Astrocyte (in vitro differentiated cells and primary cell): ENCODE measurements at regions not wholly inside any gene's neighbourhood (a gene's known extent, or its start where the extent isn't known, plus 50 kb on each side); places are given as distances from the start of the nearest gene placed in this dataset.
A peak's percentile ranks its signal among the peaks of the same experiment; 100 is the strongest.

Source experiments
- DNase-seq: peaks from one replicate; pipeline ENCODE4 v3.0.0-alpha.2; 2010; ENCODE audit warnings: low read depth
- FAIRE-seq: peaks from 2 replicates; lab custom pipeline; 2011; peaks lifted over from hg19 to GRCh38; lab: Jason Lieb, UNC
- H2AFZ ChIP-seq: 2 replicates; pipeline ENCODE4 v1.6.0; 2012; ENCODE audit warnings: low read depth, low read length, inconsistent platforms
- H3K27ac ChIP-seq: 2 replicates; pipeline ENCODE4 v1.5.1; 2011; ENCODE audit warnings: low read depth, low read length, inconsistent platforms
- H3K27me3 ChIP-seq: 2 replicates; pipeline ENCODE4 v1.6.0; 2011; ENCODE audit warnings: low read length, inconsistent platforms; ENCODE audit not compliant: insufficient read depth
- H3K36me3 ChIP-seq: 2 replicates; pipeline ENCODE4 v1.5.1; 2011; ENCODE audit warnings: low read length, inconsistent platforms; ENCODE audit not compliant: insufficient read depth
- H3K4me1 ChIP-seq: 2 replicates; pipeline ENCODE4 v1.5.1; 2011; ENCODE audit warnings: low read length, inconsistent platforms; ENCODE audit not compliant: insufficient read depth
- H3K4me2 ChIP-seq: 2 replicates; pipeline ENCODE4 v1.6.0; 2012; ENCODE audit warnings: low read length, inconsistent platforms
- H3K4me3 ChIP-seq: 2 replicates; pipeline ENCODE4 v1.5.1; 2011; ENCODE audit warnings: low read depth, mild to moderate bottlenecking, low read length, inconsistent platforms; ENCODE audit not compliant: insufficient read depth
- H3K79me2 ChIP-seq: 2 replicates; pipeline ENCODE4 v1.6.0; 2012; ENCODE audit warnings: mild to moderate bottlenecking, low read length, inconsistent platforms; ENCODE audit not compliant: insufficient read depth
- H3K9ac ChIP-seq: 2 replicates; pipeline ENCODE4 v1.6.0; 2012; ENCODE audit warnings: mild to moderate bottlenecking, low read length, inconsistent platforms
- H3K9me3 ChIP-seq: 2 replicates; pipeline ENCODE4 v1.5.1; 2012; ENCODE audit warnings: low read depth, mild to moderate bottlenecking, low read length, inconsistent platforms; ENCODE audit not compliant: insufficient read depth
- H4K20me1 ChIP-seq: 2 replicates; pipeline ENCODE4 v1.6.0; 2012; ENCODE audit warnings: low read length, inconsistent platforms; ENCODE audit not compliant: insufficient read depth
- H3K27ac Mint-ChIP-seq: one replicate; pipeline ENCODE4 v1.8.0; 2021; ENCODE audit warnings: mild to moderate bottlenecking, mixed read lengths; ENCODE audit not compliant: unreplicated experiment
- H3K27me3 Mint-ChIP-seq: one replicate; pipeline ENCODE4 v1.8.0; 2021; ENCODE audit warnings: low read depth, mixed read lengths; ENCODE audit not compliant: unreplicated experiment
- H3K36me3 Mint-ChIP-seq: one replicate; pipeline ENCODE4 v1.8.0; 2021; ENCODE audit warnings: low read depth, mixed read lengths; ENCODE audit not compliant: unreplicated experiment
- H3K4me1 Mint-ChIP-seq: one replicate; pipeline ENCODE4 v1.8.0; 2021; ENCODE audit warnings: low read depth, mixed read lengths; ENCODE audit not compliant: unreplicated experiment
- H3K4me3 Mint-ChIP-seq: one replicate; pipeline ENCODE4 v1.8.0; 2021; ENCODE audit warnings: mild to moderate bottlenecking, moderate library complexity, mixed read lengths; ENCODE audit not compliant: unreplicated experiment
- H3K9me3 Mint-ChIP-seq: one replicate; pipeline ENCODE4 v1.8.0; 2021; ENCODE audit warnings: mild to moderate bottlenecking, mixed read lengths; ENCODE audit not compliant: unreplicated experiment
- EZH2 ChIP-seq: IDR thresholded peaks from 2 replicates; pipeline ENCODE4 v1.6.1; 2012; ENCODE audit warnings: mild to moderate bottlenecking, low read length, inconsistent platforms; ENCODE audit not compliant: insufficient read depth
- TF ChIP-seq, protein P1 (sequence below): IDR thresholded peaks from 2 replicates; pipeline ENCODE4 v1.5.1; 2011; ENCODE audit warnings: low read depth, mild to moderate bottlenecking, inconsistent platforms, low read length, moderate library complexity; ENCODE audit not compliant: insufficient read depth

DNA sequence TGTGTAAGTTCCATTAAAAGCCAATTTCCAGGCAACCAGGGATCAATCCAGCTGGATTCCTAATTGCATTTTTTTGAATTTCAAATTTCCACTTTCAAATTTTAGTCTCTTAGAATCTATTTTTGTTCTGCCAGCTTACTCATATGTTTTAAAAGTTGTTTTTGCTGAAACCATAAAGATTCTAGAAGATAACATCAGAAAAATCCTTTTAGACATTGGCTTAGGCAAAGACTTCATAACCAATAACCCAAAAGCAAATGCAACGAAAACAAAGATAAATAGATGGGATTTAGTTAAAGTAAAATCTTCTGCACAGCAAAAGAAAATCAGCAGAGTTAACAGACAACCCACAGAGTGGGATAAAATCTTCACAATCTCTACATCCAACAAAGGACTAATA is 253.3 kb downstream of the AEBP2 start:
- Mint-ChIP-seq H3K9me3 (peaks cover 2% of the 10 kb centered on the region), H3K36me3 (no peaks in the 10 kb centered on the region), H3K4me3 (no peak overlapping the region), H3K27ac (no peak overlapping the region), H3K27me3 (no peaks in the 10 kb centered on the region), H3K4me1 (peaks cover 15% of the 10 kb centered on the region)
- H3K27me3 ChIP-seq: no peaks in the 10 kb centered on the region
- no peak overlapping the region for H3K9ac ChIP-seq
- FAIRE-seq (no peak), DNase-seq (no peak)
- H3K4me3 ChIP-seq: no peak overlapping the region
- TF ChIP-seq, protein P1, sequence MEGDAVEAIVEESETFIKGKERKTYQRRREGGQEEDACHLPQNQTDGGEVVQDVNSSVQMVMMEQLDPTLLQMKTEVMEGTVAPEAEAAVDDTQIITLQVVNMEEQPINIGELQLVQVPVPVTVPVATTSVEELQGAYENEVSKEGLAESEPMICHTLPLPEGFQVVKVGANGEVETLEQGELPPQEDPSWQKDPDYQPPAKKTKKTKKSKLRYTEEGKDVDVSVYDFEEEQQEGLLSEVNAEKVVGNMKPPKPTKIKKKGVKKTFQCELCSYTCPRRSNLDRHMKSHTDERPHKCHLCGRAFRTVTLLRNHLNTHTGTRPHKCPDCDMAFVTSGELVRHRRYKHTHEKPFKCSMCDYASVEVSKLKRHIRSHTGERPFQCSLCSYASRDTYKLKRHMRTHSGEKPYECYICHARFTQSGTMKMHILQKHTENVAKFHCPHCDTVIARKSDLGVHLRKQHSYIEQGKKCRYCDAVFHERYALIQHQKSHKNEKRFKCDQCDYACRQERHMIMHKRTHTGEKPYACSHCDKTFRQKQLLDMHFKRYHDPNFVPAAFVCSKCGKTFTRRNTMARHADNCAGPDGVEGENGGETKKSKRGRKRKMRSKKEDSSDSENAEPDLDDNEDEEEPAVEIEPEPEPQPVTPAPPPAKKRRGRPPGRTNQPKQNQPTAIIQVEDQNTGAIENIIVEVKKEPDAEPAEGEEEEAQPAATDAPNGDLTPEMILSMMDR: no peak
- TF ChIP-seq EZH2: no peak
- no peak overlapping the region for H3K27ac ChIP-seq
- H3K36me3 ChIP-seq: no peaks in the 10 kb centered on the region
- H3K4me1 ChIP-seq: no peaks in the 10 kb centered on the region
- no peak overlapping the region for H3K4me2 ChIP-seq
- no peaks in the 10 kb centered on the region for H3K79me2 ChIP-seq
- H3K9me3 ChIP-seq: no peaks in the 10 kb centered on the region
- H2AFZ ChIP-seq: no peak overlapping the region
- no peaks in the 10 kb centered on the region for H4K20me1 ChIP-seq

DNA sequence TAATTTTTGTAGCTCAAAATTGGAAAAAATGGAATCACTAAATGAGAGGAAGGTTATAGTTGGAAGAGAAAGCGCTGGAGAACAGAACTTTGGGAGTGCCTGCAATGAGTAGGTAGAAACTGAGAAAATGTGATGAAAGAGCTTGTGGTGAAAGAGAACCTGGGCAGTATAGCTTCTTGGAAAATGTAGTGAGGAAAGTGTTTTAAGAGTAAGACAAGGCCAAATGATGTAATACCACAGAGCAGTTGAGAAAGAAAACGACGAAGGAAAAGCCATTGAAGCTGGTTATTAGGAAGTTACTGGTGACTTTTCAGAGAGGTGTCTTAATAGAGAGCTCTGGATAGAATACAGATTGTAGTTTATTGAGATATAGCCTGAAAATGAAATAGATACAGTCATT is 255.3 kb downstream of the AEBP2 start:
- H3K27me3 Mint-ChIP-seq: no peaks in the 10 kb centered on the region
- H3K27ac Mint-ChIP-seq: peak overlapping the region; percentile 4
- H3K9me3 ChIP-seq: no peaks in the 10 kb centered on the region
- no peaks in the 10 kb centered on the region for H4K20me1 ChIP-seq
- H3K36me3 ChIP-seq: no peaks in the 10 kb centered on the region
- H2AFZ ChIP-seq: no peak overlapping the region
- peaks cover 2% of the 10 kb centered on the region for H3K36me3 Mint-ChIP-seq
- TF ChIP-seq, protein P1: no peak
- no peak overlapping the region for H3K27ac ChIP-seq
- H3K27me3 ChIP-seq: no peaks in the 10 kb centered on the region
- no peaks in the 10 kb centered on the region for H3K79me2 ChIP-seq
- H3K4me3 Mint-ChIP-seq: no peak overlapping the region
- DNase-seq (peak; percentile 20), FAIRE-seq (no peak)
- H3K4me3 ChIP-seq: no peak overlapping the region
- H3K4me2 ChIP-seq: no peak overlapping the region
- H3K9ac ChIP-seq: no peak overlapping the region
- peaks cover 4% of the 10 kb centered on the region for H3K9me3 Mint-ChIP-seq
- H3K4me1 Mint-ChIP-seq: peaks cover 15% of the 10 kb centered on the region
- H3K4me1 ChIP-seq: no peaks in the 10 kb centered on the region

DNA sequence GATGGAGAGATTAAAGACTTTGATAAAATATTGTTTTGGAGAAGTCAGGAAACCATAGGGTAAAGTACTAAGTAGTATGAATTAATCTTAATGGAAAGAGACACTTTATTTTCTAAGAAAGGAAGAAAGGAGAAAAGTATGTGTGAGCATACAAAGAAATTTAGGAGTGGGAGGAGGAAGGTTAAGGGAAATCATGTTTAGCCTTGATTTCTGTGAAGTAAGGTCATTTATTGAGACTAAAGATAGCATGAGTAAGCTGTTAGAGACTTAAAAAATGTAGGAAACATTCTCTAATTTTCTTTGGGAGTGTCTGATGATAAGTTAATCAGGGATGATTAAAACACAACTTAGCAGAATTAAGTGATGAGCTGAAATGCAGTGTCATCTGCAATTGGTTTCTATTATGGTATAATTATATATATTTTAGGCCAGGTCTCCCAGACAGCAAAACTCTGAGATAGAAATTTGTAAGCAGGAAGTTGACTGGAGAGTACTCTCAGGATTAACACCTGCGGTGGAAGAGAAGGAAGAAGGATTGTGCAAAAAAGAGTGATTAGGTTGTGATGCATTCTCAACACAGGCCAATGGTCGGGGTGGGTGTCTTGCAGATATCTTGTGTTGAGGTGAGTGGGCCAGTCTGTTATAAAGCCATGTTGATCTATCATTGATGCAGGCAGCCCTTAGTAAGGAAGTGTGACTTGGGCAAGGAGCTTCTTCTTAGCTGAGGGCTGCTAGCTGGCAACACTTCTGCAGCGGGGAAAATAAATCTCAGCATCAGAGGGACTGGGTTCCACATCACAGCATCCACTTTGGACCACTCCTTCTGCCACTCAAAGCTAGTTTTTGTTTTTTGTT is 256.2 kb downstream of the AEBP2 start:
- H3K27me3 ChIP-seq: no peaks in the 10 kb centered on the region
- Mint-ChIP-seq H3K27ac (peak overlapping the region; percentile 55), H3K27me3 (no peaks in the 10 kb centered on the region), H3K9me3 (peaks cover 6% of the 10 kb centered on the region), H3K36me3 (peaks cover 2% of the 10 kb centered on the region), H3K4me1 (peaks cover 15% of the 10 kb centered on the region), H3K4me3 (no peak overlapping the region)
- H3K4me3 ChIP-seq: no peak overlapping the region
- no peak overlapping the region for H3K27ac ChIP-seq
- H3K4me1 ChIP-seq: no peaks in the 10 kb centered on the region
- FAIRE-seq (no peak), DNase-seq (peak; percentile 68)
- H3K79me2 ChIP-seq: no peaks in the 10 kb centered on the region
- no peaks in the 10 kb centered on the region for H3K36me3 ChIP-seq
- no peak for TF ChIP-seq EZH2
- TF ChIP-seq, protein P1: no peak
- H2AFZ ChIP-seq: no peak overlapping the region
- no peaks in the 10 kb centered on the region for H4K20me1 ChIP-seq
- no peak overlapping the region for H3K9ac ChIP-seq
- H3K9me3 ChIP-seq: no peaks in the 10 kb centered on the region
- no peak overlapping the region for H3K4me2 ChIP-seq
